Skeletal muscle tissue (tissue), 4 donors: ENCODE measurements at regions not wholly inside any gene's neighbourhood (a gene's known extent, or its start where the extent isn't known, plus 50 kb on each side); places are given as distances from the start of the nearest gene placed in this dataset. TPM values are rescaled to one million over a fixed set of nuclear protein-coding genes. Genes with fewer than 3 reads are reported as not detected.

Experiments used
- H3K27ac ChIP-seq: one replicate; pipeline ENCODE4 v1.7.0; 2013; ENCODE audit warnings: mild to moderate bottlenecking, low read depth, low read length, inconsistent platforms
- H3K27me3 ChIP-seq, 3 donors: one replicate each; pipeline ENCODE4 v1.7.0; 2013; ENCODE audit warnings: low read length in 3 of 3; ENCODE audit not compliant: control insufficient read depth in 3 of 3, insufficient read depth in 3 of 3
- H3K36me3 ChIP-seq, 3 donors: one replicate each; pipeline ENCODE4 v1.7.0; 2013; ENCODE audit warnings: low read length in 3 of 3; ENCODE audit not compliant: control insufficient read depth in 3 of 3, insufficient read depth in 3 of 3
- H3K4me1 ChIP-seq, 3 donors: one replicate each; pipeline ENCODE4 v1.7.0; 2013; ENCODE audit warnings: low read length in 3 of 3, mild to moderate bottlenecking in 3 of 3; ENCODE audit not compliant: control insufficient read depth in 3 of 3, insufficient read depth in 3 of 3
- H3K4me3 ChIP-seq, 3 donors: one replicate each; pipeline ENCODE4 v1.7.0; 2013; ENCODE audit warnings: low read length in 3 of 3
- H3K9ac ChIP-seq, 3 donors: one replicate each; pipeline ENCODE4 v1.7.0; 2013; ENCODE audit warnings: low read length in 3 of 3, mild to moderate bottlenecking in 3 of 3, moderate library complexity in 2 of 3, low read depth in 1 of 3
- H3K9me3 ChIP-seq, 3 donors: one replicate each; pipeline ENCODE4 v1.7.0; 2013; ENCODE audit warnings: low read length in 3 of 3; ENCODE audit not compliant: control insufficient read depth in 3 of 3
- small RNA-seq: library from RNA; depleted of rRNA; stranded (forward); fragments of <200 nt; gene quantifications from one replicate; pipeline ENCODE3, GENCODE V24; 2014
- donor health status: Osteomylitis.

DNA sequence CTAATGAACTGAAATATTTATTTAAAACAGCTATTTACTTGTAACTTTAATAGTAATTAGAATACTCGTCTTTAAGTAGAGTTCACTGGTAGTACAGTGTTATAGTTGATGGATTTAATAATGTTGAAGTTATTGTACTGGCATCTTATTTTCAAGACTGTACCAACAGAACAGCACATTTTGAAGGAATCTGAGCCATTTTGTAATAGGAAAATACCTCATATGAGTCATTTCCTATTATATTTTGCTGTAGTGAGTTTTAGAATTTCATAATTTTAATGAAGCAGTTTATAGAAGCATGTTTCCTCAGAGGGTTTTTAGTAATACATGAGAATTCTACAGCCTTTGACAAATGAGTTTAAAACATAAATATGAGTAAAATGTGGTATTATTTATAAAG is 258.3 kb downstream of the OLFM3 start:
- Histone ChIP-seq H3K36me3 (no peaks in the 10 kb centered on the region), H3K27me3 (no peaks in the 10 kb centered on the region), H3K4me3 (no peak overlapping the region), H3K4me1 (no peaks in the 10 kb centered on the region), H3K27ac (no peak overlapping the region), H3K9ac (no peak overlapping the region), H3K9me3 (no peaks in the 10 kb centered on the region)

DNA sequence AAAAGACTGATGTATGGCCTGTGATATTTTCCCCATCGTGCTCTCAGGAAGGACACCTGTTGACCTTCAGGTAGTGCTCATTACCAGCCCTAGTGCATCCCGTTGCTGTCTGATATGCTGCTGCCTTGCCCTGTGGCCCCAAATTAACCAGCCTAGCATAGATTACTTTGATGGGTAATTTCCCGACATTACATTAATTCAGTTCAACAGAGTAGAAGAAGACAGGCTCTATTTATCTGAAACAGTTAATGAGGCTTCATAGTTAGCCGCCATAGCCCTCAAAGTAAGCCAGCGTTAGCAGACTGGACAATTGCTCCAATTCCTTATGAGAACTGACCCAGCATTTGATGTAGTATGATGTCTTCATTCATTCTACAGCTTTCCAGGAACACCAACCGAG is 257.6 kb downstream of the OLFM3 start:
- no peak overlapping the region for H3K27ac ChIP-seq
- H3K9ac ChIP-seq: no peak overlapping the region
- H3K9me3 ChIP-seq: no peaks in the 10 kb centered on the region
- no peaks in the 10 kb centered on the region for H3K27me3 ChIP-seq
- no peaks in the 10 kb centered on the region for H3K4me1 ChIP-seq
- H3K36me3 ChIP-seq: no peaks in the 10 kb centered on the region
- H3K4me3 ChIP-seq: no peak overlapping the region

GRCh38 chr1:101739826-101740330 is 256.8 kb downstream of the OLFM3 start:
- Histone ChIP-seq H3K4me3 (no peak overlapping the region), H3K27me3 (no peaks in the 10 kb centered on the region), H3K9me3 (no peaks in the 10 kb centered on the region), H3K4me1 (no peaks in the 10 kb centered on the region), H3K9ac (no peak overlapping the region), H3K27ac (no peak overlapping the region), H3K36me3 (no peaks in the 10 kb centered on the region)

- no peak overlapping the region for H3K9ac ChIP-seq
- H3K9me3 ChIP-seq: no peaks in the 10 kb centered on the region
- H3K4me3 ChIP-seq: no peak overlapping the region
- H3K27me3 ChIP-seq: no peaks in the 10 kb centered on the region
- H3K27ac ChIP-seq: no peak overlapping the region
- H3K36me3 ChIP-seq: no peaks in the 10 kb centered on the region
- no peaks in the 10 kb centered on the region for H3K4me1 ChIP-seq
Measured at GRCh38 chr1:101741910-101742309, 254.8 kb downstream of the OLFM3 start.

DNA sequence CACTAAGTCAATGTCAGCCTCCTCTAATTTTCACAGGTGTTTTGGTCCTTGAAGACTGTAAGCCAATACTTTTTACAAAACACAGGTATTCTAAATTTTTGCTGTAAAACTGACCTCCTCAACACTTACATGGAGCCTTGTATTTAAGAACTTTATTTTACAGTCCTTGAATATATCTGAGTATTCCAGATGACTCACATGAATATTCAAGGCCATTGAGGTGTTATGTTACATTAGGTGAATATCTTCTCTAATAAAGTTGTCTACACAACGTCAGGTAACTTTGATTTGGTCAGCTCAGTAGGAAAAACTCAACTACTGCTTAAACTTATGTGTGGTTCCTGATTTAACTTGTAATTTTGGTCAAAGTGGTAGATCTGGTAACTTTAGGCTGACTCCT is 254.2 kb downstream of the OLFM3 start:
- no peak overlapping the region for H3K27ac ChIP-seq
- no peak overlapping the region for H3K9ac ChIP-seq
- H3K27me3 ChIP-seq: no peaks in the 10 kb centered on the region
- H3K4me1 ChIP-seq: no peaks in the 10 kb centered on the region
- H3K36me3 ChIP-seq: no peaks in the 10 kb centered on the region
- no peak overlapping the region for H3K4me3 ChIP-seq
- no peaks in the 10 kb centered on the region for H3K9me3 ChIP-seq

- Histone ChIP-seq H3K4me3 (no peak overlapping the region), H3K27ac (no peak overlapping the region), H3K4me1 (no peaks in the 10 kb centered on the region)
Measured at GRCh38 chr1:101745551-101746270, 251.0 kb downstream of the OLFM3 start.

GRCh38 chr1:101748077-101748476 is 248.6 kb downstream of the OLFM3 start:
- Histone ChIP-seq H3K27me3 (no peaks in the 10 kb centered on the region), H3K9me3 (no peaks in the 10 kb centered on the region), H3K4me3 (no peak overlapping the region), H3K9ac (no peak overlapping the region), H3K36me3 (no peaks in the 10 kb centered on the region), H3K27ac (no peak overlapping the region), H3K4me1 (no peaks in the 10 kb centered on the region)

More at GRCh38 chr1:101745551-101746270, 251.0 kb downstream of the OLFM3 start:
- no peaks in the 10 kb centered on the region for H3K9me3 ChIP-seq
- H3K36me3 ChIP-seq: no peaks in the 10 kb centered on the region
- H3K27me3 ChIP-seq: no peaks in the 10 kb centered on the region
- H3K9ac ChIP-seq: no peak overlapping the region

Small RNA genes lying in the stretch of these regions (small RNA-seq; reads per million reads assigned to genes)
- gene RNU6-965P: not detected
